Astrocyte (in vitro differentiated cells and primary cell): ENCODE measurements at regions not wholly inside any gene's neighbourhood (a gene's known extent, or its start where the extent isn't known, plus 50 kb on each side); places are given as distances from the start of the nearest gene placed in this dataset.

Experiments used
- DNase-seq: peaks from one replicate; pipeline ENCODE4 v3.0.0-alpha.2; 2010; ENCODE audit warnings: low read depth
- FAIRE-seq: peaks from 2 replicates; lab custom pipeline; 2011; peaks lifted over from hg19 to GRCh38; lab: Jason Lieb, UNC
- H2AFZ ChIP-seq: 2 replicates; pipeline ENCODE4 v1.6.0; 2012; ENCODE audit warnings: low read depth, low read length, inconsistent platforms
- H3K27ac ChIP-seq: 2 replicates; pipeline ENCODE4 v1.5.1; 2011; ENCODE audit warnings: low read depth, low read length, inconsistent platforms
- H3K27me3 ChIP-seq: 2 replicates; pipeline ENCODE4 v1.6.0; 2011; ENCODE audit warnings: low read length, inconsistent platforms; ENCODE audit not compliant: insufficient read depth
- H3K36me3 ChIP-seq: 2 replicates; pipeline ENCODE4 v1.5.1; 2011; ENCODE audit warnings: low read length, inconsistent platforms; ENCODE audit not compliant: insufficient read depth
- H3K4me1 ChIP-seq: 2 replicates; pipeline ENCODE4 v1.5.1; 2011; ENCODE audit warnings: low read length, inconsistent platforms; ENCODE audit not compliant: insufficient read depth
- H3K4me2 ChIP-seq: 2 replicates; pipeline ENCODE4 v1.6.0; 2012; ENCODE audit warnings: low read length, inconsistent platforms
- H3K4me3 ChIP-seq: 2 replicates; pipeline ENCODE4 v1.5.1; 2011; ENCODE audit warnings: low read depth, mild to moderate bottlenecking, low read length, inconsistent platforms; ENCODE audit not compliant: insufficient read depth
- H3K79me2 ChIP-seq: 2 replicates; pipeline ENCODE4 v1.6.0; 2012; ENCODE audit warnings: mild to moderate bottlenecking, low read length, inconsistent platforms; ENCODE audit not compliant: insufficient read depth
- H3K9ac ChIP-seq: 2 replicates; pipeline ENCODE4 v1.6.0; 2012; ENCODE audit warnings: mild to moderate bottlenecking, low read length, inconsistent platforms
- H3K9me3 ChIP-seq: 2 replicates; pipeline ENCODE4 v1.5.1; 2012; ENCODE audit warnings: low read depth, mild to moderate bottlenecking, low read length, inconsistent platforms; ENCODE audit not compliant: insufficient read depth
- H4K20me1 ChIP-seq: 2 replicates; pipeline ENCODE4 v1.6.0; 2012; ENCODE audit warnings: low read length, inconsistent platforms; ENCODE audit not compliant: insufficient read depth
- H3K27ac Mint-ChIP-seq: one replicate; pipeline ENCODE4 v1.8.0; 2021; ENCODE audit warnings: mild to moderate bottlenecking, mixed read lengths; ENCODE audit not compliant: unreplicated experiment
- H3K27me3 Mint-ChIP-seq: one replicate; pipeline ENCODE4 v1.8.0; 2021; ENCODE audit warnings: low read depth, mixed read lengths; ENCODE audit not compliant: unreplicated experiment
- H3K36me3 Mint-ChIP-seq: one replicate; pipeline ENCODE4 v1.8.0; 2021; ENCODE audit warnings: low read depth, mixed read lengths; ENCODE audit not compliant: unreplicated experiment
- H3K4me1 Mint-ChIP-seq: one replicate; pipeline ENCODE4 v1.8.0; 2021; ENCODE audit warnings: low read depth, mixed read lengths; ENCODE audit not compliant: unreplicated experiment
- H3K4me3 Mint-ChIP-seq: one replicate; pipeline ENCODE4 v1.8.0; 2021; ENCODE audit warnings: mild to moderate bottlenecking, moderate library complexity, mixed read lengths; ENCODE audit not compliant: unreplicated experiment
- H3K9me3 Mint-ChIP-seq: one replicate; pipeline ENCODE4 v1.8.0; 2021; ENCODE audit warnings: mild to moderate bottlenecking, mixed read lengths; ENCODE audit not compliant: unreplicated experiment
- CTCF ChIP-seq: IDR thresholded peaks from 2 replicates; pipeline ENCODE4 v1.5.1; 2011; ENCODE audit warnings: low read depth, mild to moderate bottlenecking, inconsistent platforms, low read length, moderate library complexity; ENCODE audit not compliant: insufficient read depth
- EZH2 ChIP-seq: IDR thresholded peaks from 2 replicates; pipeline ENCODE4 v1.6.1; 2012; ENCODE audit warnings: mild to moderate bottlenecking, low read length, inconsistent platforms; ENCODE audit not compliant: insufficient read depth

DNA sequence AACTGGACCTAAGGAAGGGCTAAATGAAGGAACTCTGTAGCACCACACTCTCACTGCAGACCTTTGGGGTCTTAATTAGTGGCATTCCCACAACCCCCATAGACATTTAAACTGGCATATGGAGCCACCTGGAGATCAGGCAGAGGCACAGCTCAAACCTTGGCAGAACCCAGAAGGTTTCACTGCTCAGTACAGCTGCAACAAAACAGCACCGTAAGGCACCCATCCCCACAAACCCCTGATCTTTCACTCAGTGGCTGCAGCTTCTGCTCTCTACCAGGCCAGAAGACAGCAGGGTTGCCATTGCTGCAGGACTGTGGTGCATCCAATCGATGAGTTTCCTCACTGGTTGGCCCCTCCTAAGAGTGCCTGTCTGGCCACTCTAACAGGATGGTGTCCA lies 361.6 kb upstream of the VRK2 start:
- H3K9me3 ChIP-seq = no peaks in the 10 kb centered on the region
- no peak for TF ChIP-seq CTCF
- TF ChIP-seq EZH2 = no peak
- no peak overlapping the region for H3K4me2 ChIP-seq
- no peaks in the 10 kb centered on the region for H3K4me1 Mint-ChIP-seq
- H3K27me3 Mint-ChIP-seq = no peaks in the 10 kb centered on the region
- DNase-seq = no peak
- no peak overlapping the region for H3K27ac ChIP-seq
- no peaks in the 10 kb centered on the region for H3K36me3 ChIP-seq
- no peaks in the 10 kb centered on the region for H3K27me3 ChIP-seq
- FAIRE-seq = no peak
- no peaks in the 10 kb centered on the region for H3K4me1 ChIP-seq
- no peaks in the 10 kb centered on the region for H3K79me2 ChIP-seq
- no peak overlapping the region for H3K27ac Mint-ChIP-seq
- no peak overlapping the region for H2AFZ ChIP-seq
- H3K9ac ChIP-seq = no peak overlapping the region
- H4K20me1 ChIP-seq = no peaks in the 10 kb centered on the region
- no peak overlapping the region for H3K4me3 Mint-ChIP-seq
- no peaks in the 10 kb centered on the region for H3K36me3 Mint-ChIP-seq
- no peak overlapping the region for H3K4me3 ChIP-seq
- H3K9me3 Mint-ChIP-seq = no peaks in the 10 kb centered on the region

DNA sequence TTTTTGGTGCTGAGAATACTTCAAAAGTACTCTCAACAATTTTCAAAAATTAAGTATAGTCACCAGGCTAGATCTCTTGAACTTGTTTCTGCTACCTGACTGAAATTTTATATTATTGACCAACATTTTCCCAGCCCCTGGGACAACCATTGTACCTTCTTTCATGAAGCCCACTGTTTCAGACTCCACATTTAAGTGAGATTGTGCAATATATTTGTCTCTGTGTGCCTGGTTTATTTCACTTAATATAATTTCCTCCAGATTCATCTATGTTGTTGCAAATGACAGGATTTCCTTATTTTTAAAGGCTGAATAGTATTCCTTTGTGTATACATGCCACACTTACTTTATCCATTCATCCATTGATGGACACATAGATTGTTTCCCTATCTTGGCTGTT lies 354.2 kb upstream of the VRK2 start:
- no peaks in the 10 kb centered on the region for H3K9me3 ChIP-seq
- Mint-ChIP-seq H3K27me3 (no peaks in the 10 kb centered on the region), H3K36me3 (no peaks in the 10 kb centered on the region), H3K4me3 (no peak overlapping the region), H3K27ac (no peak overlapping the region), H3K9me3 (peaks cover 3% of the 10 kb centered on the region), H3K4me1 (peaks cover 7% of the 10 kb centered on the region)
- H3K27ac ChIP-seq = no peak overlapping the region
- H3K4me2 ChIP-seq = no peak overlapping the region
- H2AFZ ChIP-seq = no peak overlapping the region
- H3K4me3 ChIP-seq = no peak overlapping the region
- no peaks in the 10 kb centered on the region for H3K27me3 ChIP-seq
- no peaks in the 10 kb centered on the region for H4K20me1 ChIP-seq
- DNase-seq = no peak
- H3K9ac ChIP-seq = no peak overlapping the region
- no peaks in the 10 kb centered on the region for H3K36me3 ChIP-seq
- H3K79me2 ChIP-seq = no peaks in the 10 kb centered on the region
- no peak for TF ChIP-seq EZH2
- TF ChIP-seq CTCF = no peak
- FAIRE-seq = no peak
- no peaks in the 10 kb centered on the region for H3K4me1 ChIP-seq

- Mint-ChIP-seq H3K27ac (no peak overlapping the region), H3K9me3 (peaks cover 3% of the 10 kb centered on the region), H3K27me3 (no peaks in the 10 kb centered on the region), H3K36me3 (no peaks in the 10 kb centered on the region), H3K4me1 (peaks cover 7% of the 10 kb centered on the region), H3K4me3 (no peak overlapping the region)
- DNase-seq = no peak
- H3K9ac ChIP-seq = no peak overlapping the region
- no peak overlapping the region for H3K4me2 ChIP-seq
- H3K27ac ChIP-seq = no peak overlapping the region
- no peak overlapping the region for H2AFZ ChIP-seq
- H3K4me3 ChIP-seq = no peak overlapping the region
- H4K20me1 ChIP-seq = no peaks in the 10 kb centered on the region
- no peaks in the 10 kb centered on the region for H3K36me3 ChIP-seq
- H3K9me3 ChIP-seq = no peaks in the 10 kb centered on the region
- FAIRE-seq = no peak
- TF ChIP-seq CTCF (no peak), EZH2 (no peak)
- H3K79me2 ChIP-seq = no peaks in the 10 kb centered on the region
- H3K4me1 ChIP-seq = no peaks in the 10 kb centered on the region
- H3K27me3 ChIP-seq = no peaks in the 10 kb centered on the region
These were observed 353.4 kb upstream of the VRK2 start for GRCh38 chr2:57693177-57693576.
